Glomerular visceral epithelial cell (primary cell): ENCODE measurements at regions not wholly inside any gene's neighbourhood (a gene's known extent, or its start where the extent isn't known, plus 50 kb on each side); places are given as distances from the start of the nearest gene placed in this dataset.

Experiments
- DNase-seq: peaks from one replicate; pipeline ENCODE4 v3.0.0-alpha.2; 2016; ENCODE audit errors: extremely low spot score

DNA sequence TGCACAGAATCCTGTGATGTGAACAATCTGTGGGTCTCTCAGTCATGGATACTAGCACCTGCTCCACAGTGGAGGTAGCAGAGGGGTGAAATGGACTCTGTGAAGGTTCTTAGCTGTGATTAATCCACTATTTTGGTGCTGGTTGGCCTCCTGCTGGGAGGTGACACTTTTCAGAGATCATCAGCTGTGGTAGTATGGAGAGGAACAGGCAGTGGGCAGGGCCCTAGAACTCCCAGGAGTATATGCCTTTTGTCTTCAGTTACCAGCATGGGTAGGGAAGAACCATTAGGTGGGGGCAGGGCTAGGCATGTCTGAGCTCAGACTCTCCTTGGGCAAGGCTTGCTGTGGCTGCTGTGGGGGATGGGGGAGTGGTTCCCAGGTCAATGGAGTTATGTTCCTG is 54.0 kb upstream of the KCNJ15 start:
- no peak for DNase-seq

DNA sequence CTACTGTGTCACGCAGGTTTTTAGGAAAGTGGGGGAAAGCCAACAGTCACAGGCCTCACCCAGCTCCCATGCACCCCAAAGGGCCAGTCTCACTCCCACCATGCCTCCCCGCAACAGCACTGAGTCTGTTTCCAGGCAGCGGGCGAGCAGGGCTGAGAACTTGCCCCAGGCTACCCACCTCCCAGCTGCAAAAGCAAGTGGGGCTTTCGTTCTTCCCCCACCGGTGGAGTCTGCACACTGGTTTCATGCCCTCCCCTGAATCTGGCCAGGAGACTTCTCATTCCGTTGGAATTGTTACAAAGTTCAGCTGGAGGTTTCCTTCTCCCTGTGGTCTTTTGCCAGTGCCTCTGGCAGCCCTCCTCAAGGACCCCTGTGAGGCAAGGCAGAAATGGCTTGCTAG is 53.6 kb upstream of the KCNJ15 start:
- DNase-seq = no peak

DNA sequence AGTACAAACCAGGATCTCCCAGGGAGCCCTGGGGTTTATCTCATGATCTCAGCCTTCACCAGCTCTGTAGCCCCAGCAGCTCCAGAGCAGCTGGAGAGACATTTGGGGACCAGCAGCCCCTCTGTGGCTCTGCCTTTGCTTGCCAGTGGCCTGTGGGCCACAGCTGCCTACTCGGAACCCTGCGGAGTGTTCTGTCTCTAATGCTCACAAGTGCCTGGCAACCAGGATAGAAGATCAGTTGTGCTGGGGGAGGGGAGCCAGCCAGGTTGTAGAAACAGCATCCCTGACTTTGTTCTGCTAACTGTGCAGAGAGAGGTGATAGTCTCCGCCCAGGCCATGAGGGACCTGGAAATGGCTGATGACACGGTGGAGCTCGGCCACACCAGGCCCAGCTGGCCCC is 50.9 kb upstream of the KCNJ15 start:
- DNase-seq = no peak

DNA sequence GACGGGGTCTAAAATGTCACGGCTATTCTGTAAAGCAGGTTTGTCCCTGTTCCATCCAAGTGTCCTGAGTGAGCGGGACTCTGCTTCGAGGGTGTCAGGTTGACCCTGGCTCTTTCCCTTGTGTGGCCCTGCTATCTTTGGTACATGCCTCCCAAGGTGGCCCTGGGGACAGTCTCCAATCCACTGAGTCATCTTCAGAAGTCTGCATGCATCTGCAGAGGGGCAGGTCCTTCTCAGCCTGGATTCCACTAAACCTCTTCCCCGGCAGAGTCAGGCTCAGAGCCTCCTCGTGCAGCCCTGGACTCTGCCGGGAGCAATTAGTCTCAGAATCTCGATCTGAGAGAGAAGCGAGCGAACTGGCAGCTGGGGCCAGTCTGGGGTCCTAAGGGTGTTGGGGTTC is 50.1 kb upstream of the KCNJ15 start:
- DNase-seq = no peak
